ENCODE measurements at regions not wholly inside any gene's neighbourhood (a gene's known extent, or its start where the extent isn't known, plus 50 kb on each side); places are given as distances from the start of the nearest gene placed in this dataset.

DNA sequence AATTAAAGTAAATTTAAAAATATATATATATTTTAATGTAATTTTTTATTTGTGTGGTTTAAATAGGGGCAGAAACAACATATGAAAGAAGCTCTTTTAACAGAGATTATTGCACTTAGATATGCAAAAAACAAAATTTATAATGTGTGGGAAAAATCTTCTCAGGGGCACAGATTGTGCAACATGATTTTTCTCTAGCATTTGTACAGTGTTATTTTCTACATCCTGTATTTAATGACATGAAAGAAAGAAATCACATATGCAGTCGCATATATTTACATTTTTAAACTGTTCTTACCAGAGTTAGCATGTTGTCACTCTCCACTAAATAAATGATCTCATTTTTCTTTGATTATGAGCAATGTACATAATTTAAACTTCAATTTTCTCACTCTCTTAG, 265.3 kb upstream of the CTNND2 start:
- no peak for TF ChIP-seq POLR2A (IDR thresholded peaks at IDR 0.05)
- TF ChIP-seq, protein P1, sequence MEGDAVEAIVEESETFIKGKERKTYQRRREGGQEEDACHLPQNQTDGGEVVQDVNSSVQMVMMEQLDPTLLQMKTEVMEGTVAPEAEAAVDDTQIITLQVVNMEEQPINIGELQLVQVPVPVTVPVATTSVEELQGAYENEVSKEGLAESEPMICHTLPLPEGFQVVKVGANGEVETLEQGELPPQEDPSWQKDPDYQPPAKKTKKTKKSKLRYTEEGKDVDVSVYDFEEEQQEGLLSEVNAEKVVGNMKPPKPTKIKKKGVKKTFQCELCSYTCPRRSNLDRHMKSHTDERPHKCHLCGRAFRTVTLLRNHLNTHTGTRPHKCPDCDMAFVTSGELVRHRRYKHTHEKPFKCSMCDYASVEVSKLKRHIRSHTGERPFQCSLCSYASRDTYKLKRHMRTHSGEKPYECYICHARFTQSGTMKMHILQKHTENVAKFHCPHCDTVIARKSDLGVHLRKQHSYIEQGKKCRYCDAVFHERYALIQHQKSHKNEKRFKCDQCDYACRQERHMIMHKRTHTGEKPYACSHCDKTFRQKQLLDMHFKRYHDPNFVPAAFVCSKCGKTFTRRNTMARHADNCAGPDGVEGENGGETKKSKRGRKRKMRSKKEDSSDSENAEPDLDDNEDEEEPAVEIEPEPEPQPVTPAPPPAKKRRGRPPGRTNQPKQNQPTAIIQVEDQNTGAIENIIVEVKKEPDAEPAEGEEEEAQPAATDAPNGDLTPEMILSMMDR (IDR thresholded peaks at IDR 0.05), result no peak

Measured in Peyer's patch (tissue), 4 donors.